GM18499 (cell line): ENCODE measurements at regions not wholly inside any gene's neighbourhood (a gene's known extent, or its start where the extent isn't known, plus 50 kb on each side); places are given as distances from the start of the nearest gene placed in this dataset.
"Not testable (repeated sequence)": the region's sequence is repeated elsewhere in the genome, so short reads cannot be mapped to it uniquely, and the experiment has no call there.

Source experiments
- ATAC-seq: cut with Tn5 transposase; IDR thresholded peaks from one replicate; pipeline ENCODE4 v1.9.1; 2021; ENCODE audit warnings: moderate number of reproducible peaks; ENCODE audit not compliant: insufficient read depth, unreplicated experiment

GRCh38 chr5:147073098-147073497, 161.7 kb upstream of the STK32A start:
- ATAC-seq: no peak

DNA sequence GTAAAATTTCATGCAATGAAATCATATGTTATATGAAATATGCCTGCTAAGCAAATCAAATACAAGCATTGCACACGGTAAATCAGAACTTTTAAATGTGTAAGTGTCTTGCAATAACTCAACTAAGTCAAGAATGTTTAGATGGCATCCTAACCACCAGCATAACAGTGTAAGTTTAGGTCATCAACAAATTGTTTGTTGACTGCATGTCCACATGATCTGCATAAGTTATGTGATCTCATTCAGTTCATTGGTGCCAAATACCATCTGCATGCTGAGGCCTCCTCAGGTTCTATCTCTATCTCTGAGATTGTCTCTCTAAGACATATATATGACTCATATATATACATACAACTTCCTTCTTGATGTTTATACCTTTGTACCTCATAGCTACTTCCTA, 159.6 kb upstream of the STK32A start:
- ATAC-seq: no peak

DNA sequence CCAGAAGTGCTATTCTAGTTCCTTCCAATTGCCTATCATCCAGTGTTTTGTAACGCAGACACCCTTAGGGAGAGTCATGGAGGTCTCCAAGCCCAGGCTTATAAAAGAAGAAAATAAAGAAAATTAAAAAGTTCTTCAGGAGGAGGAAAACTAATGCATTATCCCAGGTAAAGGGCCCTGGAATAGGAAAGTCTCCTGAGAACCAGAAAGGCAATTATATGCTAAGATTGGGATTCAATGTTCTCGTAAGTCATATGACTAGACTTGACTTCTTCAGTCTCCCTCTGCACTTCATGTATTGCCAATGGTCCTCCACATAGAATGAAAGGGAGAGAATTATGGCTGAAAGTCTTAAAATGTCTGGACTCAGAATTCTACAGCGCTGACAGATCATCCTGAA, 154.4 kb upstream of the STK32A start:
- no peak for ATAC-seq

DNA sequence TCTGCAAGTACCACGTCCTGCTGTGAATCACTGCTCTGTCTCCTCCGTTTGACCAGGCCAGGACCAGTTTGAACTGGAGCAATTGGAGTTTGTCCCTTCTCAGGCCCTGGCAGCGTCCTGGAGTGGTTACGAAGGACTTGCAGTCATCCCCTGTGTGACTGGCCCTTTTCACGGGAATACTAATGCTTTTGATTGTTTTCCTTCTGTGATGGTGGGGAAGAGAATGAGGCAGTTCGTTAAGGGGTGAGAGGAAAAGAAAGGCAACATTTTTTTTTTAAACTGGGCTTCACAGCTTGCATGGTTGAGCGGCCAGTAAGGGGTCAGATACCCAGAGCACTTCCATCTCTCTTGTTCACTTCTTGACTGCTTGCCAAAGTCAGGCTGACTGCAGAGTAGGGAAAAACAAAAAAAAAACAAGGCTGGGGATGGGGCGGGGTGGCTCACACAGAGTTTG, 153.5 kb upstream of the STK32A start:
- no peak for ATAC-seq

- no peak for ATAC-seq
Measured at GRCh38 chr5:147084702-147085101, 150.1 kb upstream of the STK32A start.

GRCh38 chr5:147085409-147085808, 149.4 kb upstream of the STK32A start:
- ATAC-seq: no peak

DNA sequence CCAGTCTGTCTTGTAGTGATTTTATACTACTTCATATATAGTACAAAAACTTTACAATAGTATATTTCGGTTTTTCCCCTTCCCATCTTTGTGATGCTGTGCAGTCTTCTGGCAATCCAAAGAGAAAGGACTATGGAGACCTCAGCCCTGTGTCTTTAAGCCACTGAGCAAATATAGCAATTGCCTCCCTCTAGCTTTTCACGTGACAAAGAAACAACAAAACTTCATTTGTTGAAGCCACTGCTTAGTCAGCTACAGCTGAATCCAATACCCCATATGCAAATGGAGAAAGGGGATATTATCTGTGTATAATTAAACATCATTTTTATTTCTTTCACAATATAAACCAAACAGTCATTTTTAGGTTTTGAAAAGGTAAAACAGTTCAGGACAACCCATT, 142.8 kb upstream of the STK32A start:
- ATAC-seq: no peak

- ATAC-seq: no peak
Measured at GRCh38 chr5:147093138-147093537, 141.7 kb upstream of the STK32A start.

DNA sequence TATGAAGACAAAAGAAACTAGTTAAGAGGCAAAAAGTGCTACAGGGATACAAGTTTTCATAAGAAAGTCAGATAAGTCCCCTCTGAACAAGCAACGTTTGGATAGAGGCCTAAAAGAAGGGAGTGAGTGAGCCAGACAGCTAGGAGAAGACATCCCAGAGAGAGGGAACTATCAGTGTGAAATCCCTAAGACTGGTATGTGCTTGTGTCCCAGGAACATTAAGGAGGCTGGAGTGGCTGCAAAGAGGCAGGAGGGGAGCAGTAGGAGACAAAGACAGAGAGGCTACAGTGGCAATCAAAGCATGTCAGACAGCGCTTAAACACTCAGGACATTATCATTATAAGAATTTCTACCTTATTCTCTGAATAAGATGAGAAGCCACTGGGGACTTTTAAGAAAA, 139.1 kb upstream of the STK32A start:
- no peak for ATAC-seq

DNA sequence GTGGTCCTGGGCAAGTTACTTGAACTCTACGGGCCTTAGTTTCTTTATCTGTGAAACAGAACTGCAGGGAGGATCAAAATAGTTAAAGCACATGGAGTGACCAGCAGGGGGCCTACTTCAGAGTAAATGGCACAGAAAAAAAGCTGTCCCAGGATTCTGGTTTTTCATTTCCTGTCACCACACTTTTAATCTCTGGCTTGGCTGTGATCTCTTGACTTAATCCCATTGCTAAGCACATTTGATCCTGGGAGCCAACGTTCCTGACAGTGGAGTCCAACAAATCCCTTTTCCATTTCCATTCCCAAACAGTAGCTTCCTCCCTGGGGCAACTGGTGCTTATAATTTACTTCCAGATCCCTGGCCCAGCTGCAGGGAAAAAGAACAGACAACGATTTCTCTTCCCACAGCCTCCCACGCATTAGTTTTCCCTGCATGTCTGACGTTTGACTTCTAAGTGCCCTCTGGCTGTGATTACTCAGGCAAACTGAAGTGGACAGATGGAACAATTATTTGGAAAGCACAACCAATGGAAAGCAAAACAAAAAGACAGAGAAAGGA, 136.5 kb upstream of the STK32A start:
- no peak for ATAC-seq

- ATAC-seq: no peak
Measured at GRCh38 chr5:147101659-147102369, 133.0 kb upstream of the STK32A start.

DNA sequence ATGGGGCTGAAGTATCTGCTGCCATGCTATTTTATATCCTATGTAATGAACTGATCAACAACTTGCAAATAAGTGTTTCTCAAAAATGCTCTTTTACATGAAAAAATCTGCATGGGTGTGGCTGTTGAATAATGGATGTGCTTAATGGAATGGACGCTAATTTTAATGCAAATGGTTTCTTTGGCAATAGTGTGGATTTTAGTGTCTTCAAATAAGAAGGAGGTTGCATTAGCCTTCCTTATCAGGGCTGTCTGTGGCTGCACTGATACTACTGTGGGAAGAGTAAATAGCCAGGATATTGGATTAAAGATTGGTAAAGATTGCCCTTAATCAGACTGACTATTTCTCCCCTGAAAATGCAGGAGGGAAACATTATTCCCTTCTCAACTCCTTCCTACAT, 121.9 kb upstream of the STK32A start:
- no peak for ATAC-seq

- ATAC-seq: no peak
Measured at GRCh38 chr5:147113967-147114366, 120.9 kb upstream of the STK32A start.

DNA sequence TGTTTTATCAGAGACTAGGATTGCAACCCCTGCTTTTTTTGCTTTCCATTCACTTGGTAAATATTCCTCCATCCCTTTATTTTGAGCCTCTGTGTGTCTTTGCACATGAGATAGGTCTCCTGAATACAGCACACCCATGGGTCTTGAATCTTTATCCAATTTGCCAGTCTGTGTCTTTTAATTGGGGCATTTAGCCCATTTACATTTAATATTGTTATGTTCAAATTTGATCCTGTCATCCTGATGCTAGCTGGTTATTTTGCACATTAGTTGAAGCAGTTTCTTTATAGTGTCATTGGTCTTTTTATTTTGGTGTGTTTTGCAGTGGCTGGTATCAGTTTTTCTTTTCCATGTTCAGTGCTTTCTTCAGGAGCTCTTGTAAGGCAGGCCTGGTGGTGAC, 95.1 kb upstream of the STK32A start:
- ATAC-seq: not testable (repeated sequence)

GRCh38 chr5:147140558-147140957, 94.3 kb upstream of the STK32A start:
- ATAC-seq: no peak

GRCh38 chr5:147141580-147141979, 93.2 kb upstream of the STK32A start:
- not testable (repeated sequence) for ATAC-seq

DNA sequence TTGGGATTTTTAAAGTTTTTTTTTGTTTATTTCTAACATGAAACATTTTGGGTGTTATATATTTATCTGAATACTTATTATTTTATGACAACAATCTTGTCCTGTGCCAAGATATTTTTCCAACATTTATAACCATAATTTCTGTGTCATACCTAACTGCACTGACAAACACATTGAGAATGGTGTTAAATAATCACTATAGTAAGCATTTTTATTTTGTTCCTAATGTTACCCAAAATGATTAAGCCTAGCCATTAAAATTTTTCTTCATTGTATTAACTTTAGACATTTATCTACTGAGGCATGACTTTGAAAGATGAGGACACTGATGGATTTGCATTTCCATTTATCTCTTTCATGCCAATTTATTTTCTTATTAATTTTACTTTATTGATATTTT, 91.6 kb upstream of the STK32A start:
- no peak for ATAC-seq

- no peak for ATAC-seq
Measured at GRCh38 chr5:147145328-147145727, 89.5 kb upstream of the STK32A start.

DNA sequence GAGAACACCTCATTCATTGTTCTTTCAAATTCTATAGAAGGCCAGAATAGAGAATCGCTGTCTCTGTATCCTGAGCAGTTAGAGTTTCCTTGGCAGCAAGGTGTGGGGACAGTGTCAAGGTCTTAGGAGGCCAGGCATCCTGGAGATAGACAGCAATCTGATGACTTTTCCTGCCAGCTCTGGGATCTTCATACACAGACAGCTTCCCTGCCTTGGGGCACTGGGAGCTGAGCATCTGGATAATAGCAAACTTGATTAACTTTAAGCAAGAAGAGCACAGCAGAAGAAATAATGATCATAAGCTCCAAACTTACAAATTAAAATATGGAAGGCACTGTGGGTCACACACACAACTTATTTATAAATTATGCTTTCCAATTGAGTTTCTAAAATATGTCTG, 86.1 kb upstream of the STK32A start:
- ATAC-seq: no peak

DNA sequence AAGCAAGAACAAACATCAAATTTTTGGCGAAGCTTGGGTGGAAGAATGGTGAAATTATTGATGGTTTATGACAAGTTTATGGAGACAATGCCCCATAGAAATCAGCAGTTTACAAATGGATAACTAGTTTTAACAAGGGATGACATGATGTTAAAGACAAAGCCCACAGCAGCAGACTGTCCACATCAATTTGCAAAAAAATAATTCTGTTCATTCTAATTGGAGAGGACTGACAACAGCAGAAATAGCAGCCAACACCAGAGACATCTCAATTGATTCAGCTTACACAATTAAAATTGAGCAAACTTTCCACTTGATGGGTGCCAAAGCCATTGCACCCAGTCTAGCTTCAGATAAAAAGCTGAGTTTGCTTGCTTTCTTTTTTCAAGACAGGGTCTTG, 82.7 kb upstream of the STK32A start:
- ATAC-seq: no peak

DNA sequence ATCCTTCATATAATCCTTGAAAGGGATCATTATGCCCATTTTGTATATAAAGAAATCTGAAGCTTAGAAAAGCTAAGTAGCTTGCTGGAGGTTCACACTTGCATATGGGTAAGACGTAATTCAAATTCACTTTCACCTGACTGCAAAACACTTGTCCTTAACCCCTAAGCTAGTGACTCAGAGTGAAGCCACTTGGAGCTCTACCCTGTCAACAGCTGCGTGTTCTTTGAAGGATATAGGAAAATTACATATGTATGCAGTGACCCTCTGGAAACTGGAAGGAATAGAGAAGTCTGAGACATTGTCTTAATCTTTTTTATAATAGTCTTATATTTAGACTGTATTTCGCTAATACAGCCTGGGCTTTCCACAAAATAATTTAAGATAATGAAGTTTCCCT, 80.0 kb upstream of the STK32A start:
- no peak for ATAC-seq

DNA sequence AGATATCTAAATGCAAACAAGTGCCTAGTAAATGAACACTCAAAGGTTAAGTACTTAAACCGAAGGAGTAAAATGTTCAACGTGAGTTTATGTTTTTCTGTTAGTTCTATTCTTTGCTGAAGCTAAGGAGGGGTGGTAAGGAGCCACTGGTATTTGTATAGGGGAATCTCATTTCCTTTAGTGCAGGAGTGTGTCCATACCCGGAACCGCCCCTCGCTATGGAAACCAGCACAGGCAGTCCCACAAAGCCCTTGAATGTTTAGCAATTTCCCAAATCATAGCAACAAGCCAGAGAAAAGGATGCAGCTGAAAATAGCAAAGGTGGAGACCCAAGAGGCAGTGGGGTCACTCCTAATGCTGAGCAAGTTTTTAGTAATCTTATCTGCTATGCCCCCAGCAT, 78.8 kb upstream of the STK32A start:
- no peak for ATAC-seq
